NCI-H2029 (cell line): ENCODE measurements at regions not wholly inside any gene's neighbourhood (a gene's known extent, or its start where the extent isn't known, plus 50 kb on each side); places are given as distances from the start of the nearest gene placed in this dataset.

Experiments
- DNase-seq: peaks from one replicate; lab custom pipeline; 2025; lab: John Stamatoyannopoulos, UW

GRCh38 chr2:134143568-134143967, 110.3 kb upstream of the MGAT5 start:
- no peak for DNase-seq

- DNase-seq, result no peak
Observed at GRCh38 chr2:134144081-134144596, 109.7 kb upstream of the MGAT5 start.

GRCh38 chr2:134144651-134145050, 109.2 kb upstream of the MGAT5 start:
- no peak for DNase-seq

DNA sequence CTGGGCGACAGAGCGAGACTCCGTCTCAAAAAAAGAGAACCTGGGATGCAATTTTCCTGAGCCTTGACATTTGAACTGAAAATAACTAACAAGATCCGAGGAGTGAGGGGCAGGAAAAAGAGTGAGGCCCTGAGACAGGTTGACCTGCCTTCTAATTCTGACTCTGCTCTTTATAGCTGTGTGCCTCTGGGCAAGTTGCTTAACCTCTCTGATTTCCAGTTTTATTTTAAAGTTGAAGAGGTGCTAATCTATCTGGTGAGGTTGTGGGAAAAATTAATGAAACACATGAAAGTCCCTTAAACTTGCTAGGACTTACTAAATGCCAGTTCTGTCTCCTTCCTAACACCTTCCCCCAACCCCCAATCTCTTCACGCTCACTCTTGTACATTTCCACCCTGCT, 108.4 kb upstream of the MGAT5 start:
- no peak for DNase-seq

DNA sequence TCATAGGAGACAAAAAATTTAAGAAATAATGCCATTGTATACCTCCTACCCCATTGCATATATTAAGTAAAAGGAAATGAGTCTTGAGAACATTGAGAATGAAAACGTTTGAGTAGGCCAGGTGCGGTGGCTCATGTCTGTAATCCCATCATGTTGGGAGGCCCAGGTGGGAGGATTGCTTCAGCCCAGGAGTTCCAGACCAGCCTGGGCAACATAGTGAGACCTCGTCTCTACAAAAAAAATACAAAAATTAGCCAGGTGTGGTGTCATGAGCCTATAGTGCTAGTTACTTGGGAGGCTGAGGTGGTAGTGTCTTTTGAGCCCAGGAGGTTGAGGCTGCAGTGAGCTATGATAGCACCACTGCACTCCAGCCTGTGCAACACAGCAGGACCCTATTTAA, 107.7 kb upstream of the MGAT5 start:
- DNase-seq, result no peak

DNA sequence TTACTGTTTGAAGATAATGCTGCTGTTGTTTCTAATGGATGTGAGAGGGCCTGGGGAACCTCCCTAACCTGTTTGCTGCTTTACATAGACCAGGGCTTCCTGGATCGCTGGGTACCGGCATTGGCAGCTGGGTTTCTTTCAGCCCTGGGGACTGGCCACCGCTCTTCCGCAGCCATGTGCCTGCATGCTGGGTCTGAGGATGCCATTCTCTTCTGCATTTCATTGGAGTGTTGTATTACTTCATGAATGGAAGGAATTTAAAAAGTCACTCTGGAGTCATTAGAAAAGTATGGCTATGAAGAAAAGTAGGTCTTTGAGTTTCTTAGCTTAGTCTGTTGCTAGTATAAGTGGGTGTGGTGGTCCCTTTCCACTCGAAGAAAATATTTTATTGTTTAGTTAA, 107.3 kb upstream of the MGAT5 start:
- DNase-seq, result no peak

DNA sequence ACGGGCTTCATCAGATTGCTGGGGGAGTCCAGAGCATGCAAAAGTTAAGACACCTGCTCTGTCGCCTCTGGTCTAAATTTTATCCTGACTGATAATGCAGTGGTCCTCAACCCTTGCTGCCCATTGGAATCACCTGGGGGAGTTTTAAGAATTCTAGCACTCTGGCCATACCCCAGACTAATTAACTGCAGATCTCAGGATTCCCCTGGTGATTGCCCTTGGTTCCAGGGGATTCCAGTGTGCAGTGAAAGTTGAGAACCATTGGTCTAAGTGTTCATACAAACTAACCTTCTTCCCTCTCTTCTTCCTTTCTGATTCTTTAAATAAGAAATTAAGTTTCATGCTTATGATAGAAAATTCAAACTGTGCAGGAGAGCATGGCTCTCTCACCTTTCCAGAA, 105.7 kb upstream of the MGAT5 start:
- DNase-seq, result no peak

DNA sequence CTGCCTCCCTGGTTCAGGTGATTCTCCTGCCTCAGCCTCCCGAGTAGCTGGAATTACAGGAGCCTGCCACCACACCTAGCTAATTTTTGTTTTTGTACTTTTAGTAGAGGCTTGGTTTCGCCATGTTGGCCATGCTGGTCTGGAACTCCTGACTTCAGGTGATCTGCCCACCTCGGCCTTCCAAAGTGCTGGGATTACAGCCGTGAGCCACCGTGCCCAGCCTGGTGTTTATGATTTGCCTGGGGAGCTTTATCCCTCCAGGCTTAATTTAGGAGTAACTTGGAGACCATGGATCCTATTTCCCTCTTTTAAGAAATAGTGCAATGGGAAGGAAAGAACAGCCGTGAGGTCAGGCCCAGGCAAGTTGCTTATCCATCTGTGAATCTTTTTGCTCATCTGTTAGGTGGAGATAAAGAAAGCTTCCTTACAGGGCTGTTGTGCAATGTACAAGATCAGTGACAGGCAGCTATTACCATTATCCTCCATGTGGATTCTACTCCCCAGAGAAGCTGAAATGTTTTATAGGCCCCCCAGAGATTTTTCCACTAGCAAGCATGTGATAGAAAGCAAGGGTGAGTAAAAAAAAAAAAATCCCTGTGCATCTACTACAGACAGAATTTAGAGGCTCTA, 104.9 kb upstream of the MGAT5 start:
- DNase-seq, result no peak

GRCh38 chr2:134149904-134150303, 104.0 kb upstream of the MGAT5 start:
- no peak for DNase-seq

GRCh38 chr2:134150760-134151159, 103.1 kb upstream of the MGAT5 start:
- DNase-seq, result no peak

DNA sequence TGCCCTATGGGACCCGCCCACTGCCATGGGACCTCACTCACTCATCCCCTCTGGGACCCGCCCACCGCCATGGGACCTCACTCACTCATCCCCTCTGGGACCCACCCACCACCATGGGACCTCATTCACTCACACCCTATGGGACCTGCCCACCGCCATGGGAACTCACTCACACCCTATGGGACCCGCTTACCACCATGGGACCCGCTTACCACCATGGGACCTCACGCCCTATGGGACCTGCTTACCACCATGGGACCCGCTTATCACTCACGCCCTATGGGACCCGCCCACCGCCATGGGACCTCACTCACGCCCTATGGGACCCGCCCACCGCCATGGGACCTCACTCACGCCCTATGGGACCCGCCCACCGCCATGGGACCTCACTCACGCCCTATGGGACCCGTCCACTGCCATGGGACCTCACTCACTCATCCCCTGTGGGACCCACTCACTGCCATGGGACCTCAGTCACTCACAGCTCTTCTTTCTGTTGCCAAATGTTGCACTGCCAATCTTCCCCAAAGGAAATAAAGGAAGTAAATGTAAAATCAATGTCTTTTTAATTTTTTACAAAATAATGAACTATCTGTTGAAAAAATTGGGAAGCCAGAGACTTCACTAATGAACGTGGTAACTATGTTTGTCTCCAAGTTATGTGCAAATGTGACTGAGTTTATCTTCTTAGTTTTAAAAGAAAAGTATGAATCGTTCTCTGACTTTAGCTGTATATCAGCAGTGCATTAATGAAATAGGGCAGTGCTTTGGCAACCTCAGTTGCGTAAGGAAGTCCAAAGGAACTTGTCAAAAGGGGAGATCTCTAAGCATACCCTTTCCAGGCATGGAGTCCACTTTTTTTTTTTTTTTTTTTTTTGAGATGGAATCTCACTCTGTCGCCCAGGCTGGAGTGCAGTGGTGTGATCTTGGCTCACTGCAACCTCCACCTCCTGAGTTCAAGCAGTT, 101.5 kb upstream of the MGAT5 start:
- DNase-seq, result no peak

DNA sequence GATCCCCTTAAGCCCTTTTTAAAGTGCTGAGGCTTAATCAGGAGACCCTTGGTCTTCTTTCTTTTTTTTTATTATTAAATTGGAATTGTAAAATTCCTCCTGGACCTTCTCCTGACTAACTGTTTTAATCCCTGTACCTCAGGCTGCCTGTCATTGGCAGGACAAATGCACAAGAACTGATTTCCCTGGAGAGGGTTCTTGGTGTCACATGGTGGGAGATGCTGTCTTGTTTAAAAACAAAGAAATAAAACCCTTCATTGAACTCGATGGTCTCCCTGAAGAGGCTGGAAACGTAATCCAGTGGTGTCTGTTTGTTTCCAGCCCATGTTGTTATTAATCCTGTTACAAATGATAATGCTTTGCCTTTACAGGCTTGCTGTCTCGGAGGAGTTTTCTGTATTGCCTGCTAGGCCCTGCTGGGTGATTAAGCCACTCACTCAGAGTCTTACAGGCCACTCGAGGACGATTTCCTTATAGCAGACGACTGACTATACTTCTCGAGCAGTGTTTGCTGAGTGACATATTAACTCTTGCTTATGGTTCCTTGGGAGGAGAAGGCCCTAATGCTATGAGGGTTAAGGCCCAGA, 100.5 kb upstream of the MGAT5 start:
- DNase-seq, result no peak

DNA sequence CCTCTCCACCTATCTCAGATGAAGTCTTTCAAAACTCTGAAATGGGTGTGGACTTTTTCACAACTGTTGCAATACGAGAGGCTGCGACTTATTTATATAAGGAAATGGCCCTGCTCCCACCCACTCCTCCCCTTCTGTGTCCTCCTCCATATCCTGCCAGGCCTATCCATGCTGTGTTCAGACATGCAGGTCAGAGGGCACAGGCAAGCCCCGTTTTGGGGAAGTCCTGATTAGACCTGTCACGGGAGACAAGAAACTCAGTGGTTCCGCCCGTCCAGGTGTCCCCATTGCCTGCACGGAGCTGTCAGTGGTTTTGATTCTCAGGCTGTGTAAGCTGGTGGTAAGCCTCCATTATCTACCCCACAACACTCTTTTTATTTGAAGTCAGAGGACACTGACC, 99.6 kb upstream of the MGAT5 start:
- no peak for DNase-seq

DNA sequence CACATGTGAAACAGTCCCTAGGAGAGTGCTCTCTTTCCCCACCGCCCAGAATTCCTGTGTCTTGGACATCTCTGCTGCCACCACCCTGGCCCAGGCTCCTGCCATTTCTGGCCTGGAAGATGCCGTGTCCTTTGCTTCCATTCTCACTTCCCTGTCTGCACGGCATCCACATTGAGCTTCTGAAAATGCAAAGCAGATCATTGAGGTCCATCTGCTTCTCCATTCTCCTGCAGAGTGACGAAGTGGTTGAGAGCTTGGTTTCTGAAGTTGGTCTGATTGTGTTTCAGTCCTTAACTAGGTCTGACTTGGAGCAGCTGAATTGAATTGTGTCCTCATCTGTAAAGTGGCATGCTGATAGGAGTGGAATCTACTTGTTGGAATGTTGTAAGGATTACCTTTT, 98.7 kb upstream of the MGAT5 start:
- DNase-seq, result no peak

DNA sequence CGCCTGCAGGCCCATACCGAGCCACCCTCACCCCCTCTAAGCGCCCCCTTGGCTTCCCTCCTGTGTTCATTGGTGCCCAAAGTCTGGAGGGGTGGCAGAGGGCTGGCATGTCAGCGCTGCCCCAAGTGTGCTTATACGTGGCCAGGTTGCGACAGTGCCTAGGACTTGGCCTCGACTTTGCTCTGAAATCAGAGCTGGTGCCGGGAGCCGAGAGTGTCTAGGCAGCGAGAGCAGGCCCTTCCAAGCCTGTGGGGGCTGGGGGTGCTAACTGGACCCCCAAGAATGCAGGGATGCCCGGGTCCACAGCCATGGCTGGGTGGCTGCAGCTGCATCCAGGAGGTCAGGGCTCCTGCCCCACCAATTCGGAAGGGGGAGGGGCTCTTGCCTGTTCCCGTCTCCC, 95.6 kb upstream of the MGAT5 start:
- no peak for DNase-seq

DNA sequence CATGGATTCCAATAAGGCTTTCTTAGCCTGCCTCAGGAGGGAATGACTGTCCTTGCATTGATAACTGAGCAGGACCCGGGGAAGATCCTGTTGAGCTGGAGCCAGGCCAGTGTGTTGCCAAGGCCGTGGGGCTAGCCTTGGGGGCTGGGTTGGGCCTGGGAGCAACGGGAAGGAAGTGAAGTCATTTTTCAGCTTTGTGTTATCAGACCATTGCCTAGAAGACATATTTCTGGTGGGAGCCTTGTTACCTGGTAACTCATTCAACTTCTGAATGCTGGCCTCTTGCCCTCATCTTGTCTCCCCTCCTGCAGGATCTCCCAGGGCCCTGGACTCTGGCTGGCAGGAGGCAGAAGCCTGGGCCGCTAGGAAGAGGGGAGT, 92.7 kb upstream of the MGAT5 start:
- no peak for DNase-seq

- no peak for DNase-seq
Observed at GRCh38 chr2:134163336-134163735, 90.5 kb upstream of the MGAT5 start.

DNA sequence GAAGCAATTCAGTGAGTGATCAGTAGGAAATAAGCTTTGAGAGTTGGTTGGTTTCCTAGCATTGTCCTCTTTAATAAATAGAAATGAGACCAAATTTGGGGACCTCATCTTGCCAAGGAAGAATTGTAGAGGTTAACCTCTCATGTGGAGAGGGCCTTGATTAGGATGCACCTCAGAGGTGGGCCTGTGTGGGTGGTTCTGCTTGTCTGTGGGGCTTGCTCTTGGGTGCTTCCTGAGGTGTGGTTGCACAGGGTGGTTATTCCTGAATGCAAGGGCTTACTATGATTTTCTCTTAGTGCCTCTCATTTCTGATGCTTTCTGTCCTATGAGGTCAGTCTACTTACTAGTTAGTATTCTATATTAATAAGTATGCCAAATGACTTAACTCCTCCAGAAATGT, 89.6 kb upstream of the MGAT5 start:
- DNase-seq, result no peak

DNA sequence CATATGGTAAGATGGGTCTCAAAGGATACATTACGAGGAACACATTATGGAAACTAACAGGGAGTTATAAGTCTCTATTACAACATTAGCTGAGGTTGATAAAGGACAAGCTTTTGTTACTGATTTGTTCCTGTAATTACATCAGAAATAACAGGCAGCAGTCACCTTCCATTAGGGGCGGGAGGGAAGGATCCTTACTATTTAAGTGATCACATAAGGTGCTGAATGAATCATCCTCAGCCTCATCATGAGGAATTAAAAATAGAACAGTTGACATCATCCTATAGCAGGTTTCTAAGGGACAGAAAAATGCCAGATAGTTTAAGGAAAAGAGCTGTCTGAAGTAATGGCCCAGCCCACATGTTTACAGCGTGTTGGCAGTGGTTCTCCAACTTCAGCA, 86.9 kb upstream of the MGAT5 start:
- no peak for DNase-seq

DNA sequence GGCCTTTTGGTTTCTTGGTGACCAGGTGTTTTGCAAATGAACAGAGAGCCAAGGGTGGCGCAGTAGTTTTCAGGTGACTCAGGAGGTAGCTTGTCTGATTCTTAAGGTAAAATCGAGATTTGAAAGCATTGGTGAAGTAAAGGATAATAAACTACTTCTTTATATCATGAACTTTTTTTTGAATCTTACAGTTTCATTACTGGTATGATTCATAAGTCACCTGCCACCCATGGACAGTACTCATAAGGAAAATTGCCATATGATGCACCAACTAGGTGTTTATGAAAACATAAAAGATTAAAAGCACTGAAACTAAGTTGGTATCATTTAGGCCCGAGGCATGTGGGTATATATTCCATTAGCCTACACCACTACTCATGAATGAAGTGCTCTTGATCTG, 84.1 kb upstream of the MGAT5 start:
- DNase-seq, result no peak

GRCh38 chr2:134170294-134170693, 83.6 kb upstream of the MGAT5 start:
- no peak for DNase-seq

DNA sequence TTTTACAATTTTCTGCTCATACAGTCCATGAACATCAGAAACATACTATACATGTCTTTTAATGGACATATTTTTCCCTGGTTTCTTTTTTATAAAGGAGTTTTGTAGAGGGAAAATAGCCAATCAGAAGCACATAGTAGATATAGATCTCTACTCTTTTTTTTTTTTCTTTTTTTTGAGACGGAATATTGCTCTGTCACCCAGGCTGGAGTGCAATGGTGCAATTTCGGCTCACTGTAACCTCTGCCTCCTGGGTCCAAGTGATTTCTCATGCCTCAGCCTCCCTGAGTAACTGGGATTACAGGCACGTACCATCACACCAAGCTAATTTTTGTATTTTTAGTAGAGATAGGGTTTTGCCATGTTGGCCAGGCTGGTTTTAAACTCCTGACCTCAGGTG, 83.2 kb upstream of the MGAT5 start:
- no peak for DNase-seq
